ENCODE measurements at regions not wholly inside any gene's neighbourhood (a gene's known extent, or its start where the extent isn't known, plus 50 kb on each side); places are given as distances from the start of the nearest gene placed in this dataset.
"Not testable (repeated sequence)": the region's sequence is repeated elsewhere in the genome, so short reads cannot be mapped to it uniquely, and the experiment has no call there.

GRCh38 chr3:5606884-5607472 lies 419.5 kb downstream of the EDEM1 start:
- Histone ChIP-seq H3K27me3 (ENCODE audit: insufficient read depth, low read length) (no peaks in the 10 kb centered on the region), H3K4me1 (ENCODE audit: insufficient read depth, low read length) (no peaks in the 10 kb centered on the region), H3K27ac (ENCODE audit: low read depth, low read length) (no peak overlapping the region), H3K9ac (ENCODE audit: low read length) (no peak overlapping the region), H3K9me3 (ENCODE audit: insufficient read depth, low read depth, low read length) (no peaks in the 10 kb centered on the region), H2AFZ (ENCODE audit: low read depth, low read length) (no peak overlapping the region), H3K4me2 (ENCODE audit: low read length) (no peak overlapping the region), H3K79me2 (ENCODE audit: insufficient read depth, low read length) (no peaks in the 10 kb centered on the region), H3K4me3 (ENCODE audit: insufficient read depth, low read depth, low read length) (no peak overlapping the region), H3K36me3 (ENCODE audit: insufficient read depth, low read length) (no peaks in the 10 kb centered on the region), H4K20me1 (ENCODE audit: insufficient read depth, low read length) (no peaks in the 10 kb centered on the region)
- Mint-ChIP-seq H3K27me3 (ENCODE audit: low read depth, unreplicated experiment) (no peaks in the 10 kb centered on the region), H3K36me3 (ENCODE audit: low read depth, unreplicated experiment) (no peaks in the 10 kb centered on the region), H3K9me3 (ENCODE audit: unreplicated experiment) (peaks cover 13% of the 10 kb centered on the region), H3K4me3 (ENCODE audit: unreplicated experiment) (no peak overlapping the region), H3K4me1 (ENCODE audit: low read depth, unreplicated experiment) (no peaks in the 10 kb centered on the region), H3K27ac (ENCODE audit: unreplicated experiment) (no peak overlapping the region)
- TF ChIP-seq EZH2 (IDR thresholded peaks at IDR 0.05; ENCODE audit: insufficient read depth, low read length) (no peak), CTCF (IDR thresholded peaks at IDR 0.05; ENCODE audit: insufficient read depth, low read depth, low read length) (no peak)
- DNase-seq (ENCODE audit: low read depth) = no peak
- no peak for FAIRE-seq

DNA sequence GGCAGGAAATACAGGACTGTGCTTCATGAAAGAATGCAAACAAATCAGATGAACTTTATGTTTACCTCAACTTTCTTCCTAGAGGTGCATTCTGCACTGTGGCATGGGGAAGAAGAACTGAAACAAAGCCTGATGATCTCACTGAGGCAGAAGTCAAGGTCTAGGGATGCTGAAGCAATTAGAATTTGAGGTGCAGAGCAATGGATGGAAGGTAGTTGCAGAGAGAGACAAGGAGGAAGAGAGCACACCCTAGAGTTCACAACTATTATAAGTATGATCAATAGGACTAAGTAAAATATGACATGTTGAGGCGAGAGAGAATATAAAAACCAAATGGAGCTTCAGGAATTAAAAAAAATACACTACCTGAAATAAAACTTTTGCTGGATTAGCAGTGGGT lies 420.1 kb downstream of the EDEM1 start:
- H2AFZ ChIP-seq (ENCODE audit: low read depth, low read length) = no peak overlapping the region
- FAIRE-seq = no peak

GRCh38 chr3:5608971-5609370 lies 421.5 kb downstream of the EDEM1 start:
- FAIRE-seq; H3K27ac ChIP-seq (ENCODE audit: low read depth, low read length); H3K9me3 Mint-ChIP-seq (ENCODE audit: unreplicated experiment); DNase-seq (ENCODE audit: low read depth); H3K4me3 ChIP-seq (ENCODE audit: insufficient read depth, low read depth, low read length); H3K4me1 Mint-ChIP-seq (ENCODE audit: low read depth, unreplicated experiment); H3K36me3 Mint-ChIP-seq (ENCODE audit: low read depth, unreplicated experiment); H3K9ac ChIP-seq (ENCODE audit: low read length); H2AFZ ChIP-seq (ENCODE audit: low read depth, low read length); H3K27me3 Mint-ChIP-seq (ENCODE audit: low read depth, unreplicated experiment); H3K36me3 ChIP-seq (ENCODE audit: insufficient read depth, low read length); H3K4me1 ChIP-seq (ENCODE audit: insufficient read depth, low read length); H3K27me3 ChIP-seq (ENCODE audit: insufficient read depth, low read length); H3K4me2 ChIP-seq (ENCODE audit: low read length); H4K20me1 ChIP-seq (ENCODE audit: insufficient read depth, low read length); H3K9me3 ChIP-seq (ENCODE audit: insufficient read depth, low read depth, low read length); H3K27ac Mint-ChIP-seq (ENCODE audit: unreplicated experiment); H3K4me3 Mint-ChIP-seq (ENCODE audit: unreplicated experiment); H3K79me2 ChIP-seq (ENCODE audit: insufficient read depth, low read length): not testable (repeated sequence)

More for the DNA sequence above, 420.1 kb downstream of the EDEM1 start:
- Histone ChIP-seq H3K79me2 (ENCODE audit: insufficient read depth, low read length) (no peaks in the 10 kb centered on the region), H3K9ac (ENCODE audit: low read length) (no peak overlapping the region), H3K4me1 (ENCODE audit: insufficient read depth, low read length) (no peaks in the 10 kb centered on the region), H3K36me3 (ENCODE audit: insufficient read depth, low read length) (no peaks in the 10 kb centered on the region), H4K20me1 (ENCODE audit: insufficient read depth, low read length) (no peaks in the 10 kb centered on the region), H3K27me3 (ENCODE audit: insufficient read depth, low read length) (no peaks in the 10 kb centered on the region), H3K4me3 (ENCODE audit: insufficient read depth, low read depth, low read length) (no peak overlapping the region), H3K4me2 (ENCODE audit: low read length) (no peak overlapping the region), H3K27ac (ENCODE audit: low read depth, low read length) (no peak overlapping the region), H3K9me3 (ENCODE audit: insufficient read depth, low read depth, low read length) (no peaks in the 10 kb centered on the region)
- no peak for DNase-seq (ENCODE audit: low read depth)
- TF ChIP-seq EZH2 (IDR thresholded peaks at IDR 0.05; ENCODE audit: insufficient read depth, low read length) (no peak), CTCF (IDR thresholded peaks at IDR 0.05; ENCODE audit: insufficient read depth, low read depth, low read length) (no peak)
- Mint-ChIP-seq H3K27me3 (ENCODE audit: low read depth, unreplicated experiment) (no peaks in the 10 kb centered on the region), H3K9me3 (ENCODE audit: unreplicated experiment) (peaks cover 8% of the 10 kb centered on the region), H3K27ac (ENCODE audit: unreplicated experiment) (no peak overlapping the region), H3K36me3 (ENCODE audit: low read depth, unreplicated experiment) (no peaks in the 10 kb centered on the region), H3K4me3 (ENCODE audit: unreplicated experiment) (no peak overlapping the region), H3K4me1 (ENCODE audit: low read depth, unreplicated experiment) (no peaks in the 10 kb centered on the region)
